B cell (primary cell): ENCODE measurements at regions not wholly inside any gene's neighbourhood (a gene's known extent, or its start where the extent isn't known, plus 50 kb on each side); places are given as distances from the start of the nearest gene placed in this dataset.

Experiments
- ATAC-seq: fragments of 200-7000 bp; cut with Tn5 transposase; one replicate; pipeline ENCODE4 v1.10.0; 2021; ENCODE audit warnings: low read depth, mild to moderate bottlenecking, moderate number of reproducible peaks, moderate library complexity
- CTCF ChIA-PET: fragments of 350-600 bp; sonication (Branson Sonifier 250); formaldehyde crosslinking; loops from one replicate; lab custom pipeline; 2021; ENCODE audit warnings: antibody characterized with exemption, inconsistent platforms; lab: Charles Lee
- POLR2A ChIA-PET: fragments of 350-600 bp; sonication (Branson Sonifier 250); formaldehyde crosslinking; loops from one replicate; lab custom pipeline; 2021; ENCODE audit warnings: antibody characterized with exemption; lab: Charles Lee
- DNase-seq: peaks from one replicate; pipeline ENCODE4 v3.0.0; 2013
- H2AFZ ChIP-seq: 2 replicates; pipeline ENCODE4 v1.6.1; 2012; ENCODE audit warnings: mild to moderate bottlenecking, low read depth, low read length; ENCODE audit not compliant: insufficient read depth, poor library complexity, severe bottlenecking
- H3K27ac ChIP-seq, 2 donors: 1 replicate in 1 of 2; 2 replicates in 1 of 2; pipeline ENCODE4 v1.5.1; 2012 to 2013; ENCODE audit warnings: low read length in 2 of 2, mild to moderate bottlenecking in 2 of 2, moderate library complexity in 1 of 2
- H3K27me3 ChIP-seq, 4 experiments: fragments of 200-600 bp in 1 of 4; sonication (generic) in 1 of 4; replicated peaks in 1 of 4; 1 replicate in 2 of 4; 2 replicates in 2 of 4; pipeline versions ENCODE4 v1.6.1 to v1.7.0; 2013 to 2016; ENCODE audit warnings: low read length in 3 of 4, mild to moderate bottlenecking in 2 of 4, mixed read lengths in 1 of 4, moderate library complexity in 1 of 4; ENCODE audit not compliant: insufficient read depth in 4 of 4, control insufficient read depth in 3 of 4; ENCODE audit errors: control extremely low read depth in 1 of 4
- H3K36me3 ChIP-seq, 2 experiments: replicated peaks in 1 of 2; 1 replicate in 1 of 2; 2 replicates in 1 of 2; pipeline versions ENCODE4 v1.6.1 to v1.7.1; 2013; ENCODE audit warnings: low read length in 1 of 2; ENCODE audit not compliant: insufficient read depth in 2 of 2, control insufficient read depth in 1 of 2; ENCODE audit errors: control extremely low read depth in 1 of 2, extremely low read depth in 1 of 2
- H3K4me1 ChIP-seq, 2 donors: fragments of 200-600 bp in 1 of 2; sonication (generic) in 1 of 2; 1 replicate in 1 of 2; 2 replicates in 1 of 2; pipeline versions ENCODE4 v1.5.1 to v1.6.1; 2013 to 2017; ENCODE audit warnings: low read length in 2 of 2; ENCODE audit not compliant: control insufficient read depth in 2 of 2, insufficient read depth in 2 of 2
- H3K4me2 ChIP-seq: replicated peaks from 2 replicates; pipeline ENCODE3; 2012; ENCODE audit warnings: mild to moderate bottlenecking, low read depth, low read length; ENCODE audit not compliant: poor library complexity, severe bottlenecking
- H3K4me3 ChIP-seq, 5 experiments: fragments of 200-600 bp in 1 of 5; sonication (generic) in 1 of 5; 1 replicate in 3 of 5; 2 replicates in 2 of 5; pipeline versions ENCODE4 v1.5.1 to v1.7.0; 2011 to 2016; ENCODE audit warnings: low read length in 4 of 5, mild to moderate bottlenecking in 4 of 5, low read depth in 2 of 5, control low read depth in 1 of 5, moderate library complexity in 1 of 5; ENCODE audit not compliant: insufficient read depth in 1 of 5; ENCODE audit errors: control extremely low read depth in 1 of 5, extremely low read depth in 1 of 5
- H3K79me2 ChIP-seq: fragments of 200-600 bp; sonication (generic); one replicate; pipeline ENCODE4 v1.6.0; 2016; ENCODE audit warnings: low read length; ENCODE audit not compliant: control insufficient read depth, insufficient read depth
- H3K9ac ChIP-seq: fragments of 200-600 bp; sonication (generic); 2 replicates; pipeline ENCODE4 v1.6.1; 2017; ENCODE audit warnings: mild to moderate bottlenecking, low read length, moderate library complexity
- H3K9me3 ChIP-seq, 3 donors: one replicate each; pipeline versions ENCODE4 v1.6.1 to v1.7.1; 2013; ENCODE audit warnings: low read length in 2 of 3; ENCODE audit not compliant: control insufficient read depth in 2 of 3, insufficient read depth in 1 of 3; ENCODE audit errors: control extremely low read depth in 1 of 3
- H4K20me1 ChIP-seq: 2 replicates; pipeline ENCODE4 v1.6.0; 2012; ENCODE audit warnings: mild to moderate bottlenecking, low read length; ENCODE audit not compliant: insufficient read depth, control insufficient read depth, poor library complexity, severe bottlenecking
- H3K27ac Mint-ChIP-seq: one replicate; pipeline ENCODE4 v1.8.0; 2021; ENCODE audit warnings: mixed read lengths
- H3K27me3 Mint-ChIP-seq: one replicate; pipeline ENCODE4 v1.8.0; 2021; ENCODE audit warnings: mixed read lengths
- H3K4me1 Mint-ChIP-seq: one replicate; pipeline ENCODE4 v1.8.0; 2021; ENCODE audit warnings: mixed read lengths
- H3K4me3 Mint-ChIP-seq: one replicate; pipeline ENCODE4 v1.8.0; 2021; ENCODE audit warnings: mixed read lengths
- H3K9me3 Mint-ChIP-seq: one replicate; pipeline ENCODE4 v1.8.0; 2022; ENCODE audit warnings: mixed read lengths; ENCODE audit not compliant: insufficient read depth
- EZH2 ChIP-seq: IDR thresholded peaks from 2 replicates; pipeline ENCODE4 v1.6.1; 2012; ENCODE audit warnings: borderline replicate concordance, low read depth, mild to moderate bottlenecking, moderate library complexity, low read length; ENCODE audit not compliant: insufficient read depth, poor library complexity, severe bottlenecking
- WGBS: methylation state at CpG from one replicate; pipeline ENCODE4 v1.1.5; 2013; ENCODE audit warnings: missing lambda C conversion rate; ENCODE audit not compliant: insufficient coverage; 5-methylcytosine and 5-hydroxymethylcytosine counted together
- intact Hi-C: fragments of 100-400 bp; cut with micrococcal nuclease; formaldehyde crosslinking; loops from one replicate; pipeline ENCODE4 v1.10.0; 2022
- TF ChIP-seq, protein P1 (sequence below): fragments of 200-600 bp; IDR thresholded peaks from one replicate; pipeline ENCODE4 v1.8.0; 2022; ENCODE audit warnings: antibody characterized with exemption, mild to moderate bottlenecking

- Histone ChIP-seq H3K9me3 (no peaks in the 10 kb centered on the region), H3K4me1 (no peaks in the 10 kb centered on the region), H3K4me2 (no peak overlapping the region), H3K27me3 (no peaks in the 10 kb centered on the region), H3K36me3 (no peaks in the 10 kb centered on the region), H2AFZ (no peak overlapping the region), H3K4me3 (no peak overlapping the region), H4K20me1 (no peaks in the 10 kb centered on the region), H3K9ac (no peak overlapping the region), H3K27ac (no peak overlapping the region), H3K79me2 (no peaks in the 10 kb centered on the region)
- ChIA-PET CTCF (no interaction called here), POLR2A (no interaction called here)
- no peak overlapping the region for H3K27ac Mint-ChIP-seq
- ATAC-seq, result no peak
- H3K9me3 Mint-ChIP-seq, result peaks cover 6% of the 10 kb centered on the region
- no peak for DNase-seq
- H3K27me3 Mint-ChIP-seq, result no peaks in the 10 kb centered on the region
- WGBS, result no CpG with 5 or more reads among the region's 3 CpGs
- intact Hi-C loops, result no loop called here
- H3K4me1 Mint-ChIP-seq, result no peaks in the 10 kb centered on the region
- H3K4me3 Mint-ChIP-seq, result no peak overlapping the region
- TF ChIP-seq, protein P1, sequence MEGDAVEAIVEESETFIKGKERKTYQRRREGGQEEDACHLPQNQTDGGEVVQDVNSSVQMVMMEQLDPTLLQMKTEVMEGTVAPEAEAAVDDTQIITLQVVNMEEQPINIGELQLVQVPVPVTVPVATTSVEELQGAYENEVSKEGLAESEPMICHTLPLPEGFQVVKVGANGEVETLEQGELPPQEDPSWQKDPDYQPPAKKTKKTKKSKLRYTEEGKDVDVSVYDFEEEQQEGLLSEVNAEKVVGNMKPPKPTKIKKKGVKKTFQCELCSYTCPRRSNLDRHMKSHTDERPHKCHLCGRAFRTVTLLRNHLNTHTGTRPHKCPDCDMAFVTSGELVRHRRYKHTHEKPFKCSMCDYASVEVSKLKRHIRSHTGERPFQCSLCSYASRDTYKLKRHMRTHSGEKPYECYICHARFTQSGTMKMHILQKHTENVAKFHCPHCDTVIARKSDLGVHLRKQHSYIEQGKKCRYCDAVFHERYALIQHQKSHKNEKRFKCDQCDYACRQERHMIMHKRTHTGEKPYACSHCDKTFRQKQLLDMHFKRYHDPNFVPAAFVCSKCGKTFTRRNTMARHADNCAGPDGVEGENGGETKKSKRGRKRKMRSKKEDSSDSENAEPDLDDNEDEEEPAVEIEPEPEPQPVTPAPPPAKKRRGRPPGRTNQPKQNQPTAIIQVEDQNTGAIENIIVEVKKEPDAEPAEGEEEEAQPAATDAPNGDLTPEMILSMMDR, result no peak
- no peak for TF ChIP-seq EZH2
Observed at GRCh38 chr13:64755961-64756360, 2474.2 kb downstream of the PCDH9 start.

DNA sequence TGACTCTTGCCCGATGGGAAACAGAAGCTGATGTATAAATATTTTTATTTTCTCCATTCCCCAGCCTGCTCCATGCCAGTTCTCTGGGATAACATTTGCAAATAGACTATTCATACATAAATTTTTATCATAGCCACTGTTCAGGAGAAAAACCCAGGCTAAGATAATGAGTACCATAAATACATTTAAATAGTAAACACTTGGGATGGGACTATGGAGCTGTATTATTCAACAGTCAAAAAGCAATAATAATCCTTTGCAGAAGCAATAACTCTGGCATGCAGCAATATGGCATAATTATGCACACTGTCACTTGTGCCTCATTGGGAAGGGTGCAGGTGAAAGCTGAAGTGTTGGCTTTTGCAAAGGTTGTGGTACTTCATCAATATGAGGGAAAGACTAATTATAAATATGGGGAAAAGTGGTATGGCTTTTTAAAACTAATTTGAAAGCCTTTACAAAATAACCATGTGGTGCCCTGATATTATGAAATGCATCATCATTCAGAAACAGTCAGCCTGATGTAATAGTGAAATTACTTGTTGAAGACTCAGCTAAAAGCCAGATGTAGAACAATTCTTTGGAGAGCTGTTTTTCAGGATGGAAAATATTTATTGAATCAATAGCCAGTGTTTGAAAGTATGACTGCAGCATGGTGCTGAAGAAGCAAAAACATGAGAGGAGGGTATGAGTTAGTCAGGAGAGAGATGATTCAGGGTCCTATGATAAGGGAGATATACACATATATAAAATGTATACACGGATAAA, 2476.7 kb downstream of the PCDH9 start:
- no peak for TF ChIP-seq EZH2
- TF ChIP-seq, protein P1, result no peak
- no CpG with 5 or more reads among the region's 2 CpGs for WGBS
- Histone ChIP-seq H3K27me3 (no peaks in the 10 kb centered on the region), H3K27ac (no peak overlapping the region), H3K4me2 (no peak overlapping the region), H3K9me3 (no peaks in the 10 kb centered on the region), H3K36me3 (no peaks in the 10 kb centered on the region), H3K4me3 (no peak overlapping the region), H3K9ac (no peak overlapping the region), H3K79me2 (no peaks in the 10 kb centered on the region), H4K20me1 (no peaks in the 10 kb centered on the region), H3K4me1 (no peaks in the 10 kb centered on the region), H2AFZ (no peak overlapping the region)
- DNase-seq (no peak), ATAC-seq (no peak)
- Mint-ChIP-seq H3K27me3 (no peaks in the 10 kb centered on the region), H3K4me1 (no peaks in the 10 kb centered on the region), H3K9me3 (peaks cover 6% of the 10 kb centered on the region), H3K4me3 (no peak overlapping the region), H3K27ac (no peak overlapping the region)
- intact Hi-C loops, result no loop called here
- POLR2A ChIA-PET, result no interaction called here
- CTCF ChIA-PET, result no interaction called here
